ENCODE measurements at regions not wholly inside any gene's neighbourhood (a gene's known extent, or its start where the extent isn't known, plus 50 kb on each side); places are given as distances from the start of the nearest gene placed in this dataset.

GRCh38 chr3:67104388-67104787, 106.3 kb downstream of the KBTBD8 start:
- Histone ChIP-seq H3K27ac (ENCODE audit: low read length) (no peak overlapping the region), H4K20me1 (ENCODE audit: insufficient read depth, low read length) (no peaks in the 10 kb centered on the region), H3K79me2 (ENCODE audit: low read length) (no peaks in the 10 kb centered on the region), H3K9ac (ENCODE audit: low read length) (no peak overlapping the region), H3K4me1 (ENCODE audit: low read length) (no peaks in the 10 kb centered on the region), H2AFZ (ENCODE audit: low read length) (no peak overlapping the region), H3K4me2 (ENCODE audit: low read depth, low read length) (no peak overlapping the region), H3K9me3 (replicated peaks; ENCODE audit: insufficient read depth, low read length) (no peaks in the 10 kb centered on the region), H3K27me3 (replicated peaks; ENCODE audit: insufficient read depth, low read length) (no peaks in the 10 kb centered on the region), H3K9me2 (replicated peaks; ENCODE audit: insufficient read depth, low read length) (no peaks in the 10 kb centered on the region), H3K36me3 (replicated peaks; ENCODE audit: insufficient read depth, low read length) (no peaks in the 10 kb centered on the region), H3K4me3 (ENCODE audit: low read length) (no peak overlapping the region), H3F3A (ENCODE audit: insufficient read depth, low read length) (no peaks in the 10 kb centered on the region)
- TF ChIP-seq EZH2phosphoT487 (IDR thresholded peaks at IDR 0.05; ENCODE audit: low read length) (no peak), EZH2 (optimal IDR thresholded peaks at IDR 0.05; ENCODE audit: low read depth, low read length) (no peak)
- DNase-seq = no peak

GRCh38 chr3:67106874-67107273, 108.8 kb downstream of the KBTBD8 start:
- Histone ChIP-seq H3K36me3 (replicated peaks; ENCODE audit: insufficient read depth, low read length) (no peaks in the 10 kb centered on the region), H3K79me2 (ENCODE audit: low read length) (no peaks in the 10 kb centered on the region), H4K20me1 (ENCODE audit: insufficient read depth, low read length) (no peaks in the 10 kb centered on the region), H2AFZ (ENCODE audit: low read length) (no peak overlapping the region), H3F3A (ENCODE audit: insufficient read depth, low read length) (no peaks in the 10 kb centered on the region), H3K27me3 (replicated peaks; ENCODE audit: insufficient read depth, low read length) (no peaks in the 10 kb centered on the region), H3K9me2 (replicated peaks; ENCODE audit: insufficient read depth, low read length) (no peaks in the 10 kb centered on the region), H3K4me3 (ENCODE audit: low read length) (no peak overlapping the region), H3K27ac (ENCODE audit: low read length) (no peak overlapping the region), H3K9ac (ENCODE audit: low read length) (no peak overlapping the region), H3K9me3 (replicated peaks; ENCODE audit: insufficient read depth, low read length) (no peaks in the 10 kb centered on the region), H3K4me1 (ENCODE audit: low read length) (no peaks in the 10 kb centered on the region), H3K4me2 (ENCODE audit: low read depth, low read length) (no peak overlapping the region)
- TF ChIP-seq EZH2 (optimal IDR thresholded peaks at IDR 0.05; ENCODE audit: low read depth, low read length) (no peak), CTCF (IDR thresholded peaks at IDR 0.05; ENCODE audit: low read length) (no peak), EZH2phosphoT487 (IDR thresholded peaks at IDR 0.05; ENCODE audit: low read length) (no peak)
- no peak for DNase-seq

GRCh38 chr3:67109651-67110204, 111.6 kb downstream of the KBTBD8 start:
- H3K9me3 ChIP-seq (replicated peaks; ENCODE audit: insufficient read depth, low read length) = no peaks in the 10 kb centered on the region
- H3K4me3 ChIP-seq (ENCODE audit: low read length) = no peak overlapping the region
- peak; percentile 68 for TF ChIP-seq CTCF (IDR thresholded peaks at IDR 0.05; ENCODE audit: low read length)
- TF ChIP-seq EZH2phosphoT487 (IDR thresholded peaks at IDR 0.05; ENCODE audit: low read length) = no peak
- H3K27me3 ChIP-seq (replicated peaks; ENCODE audit: insufficient read depth, low read length) = no peaks in the 10 kb centered on the region
- H3K9ac ChIP-seq (ENCODE audit: low read length) = no peak overlapping the region
- H3K9me2 ChIP-seq (replicated peaks; ENCODE audit: insufficient read depth, low read length) = no peaks in the 10 kb centered on the region
- no peak overlapping the region for H2AFZ ChIP-seq (ENCODE audit: low read length)
- DNase-seq = peak; percentile 38
- H3K36me3 ChIP-seq (replicated peaks; ENCODE audit: insufficient read depth, low read length) = no peaks in the 10 kb centered on the region
- H4K20me1 ChIP-seq (ENCODE audit: insufficient read depth, low read length) = no peaks in the 10 kb centered on the region
- H3K79me2 ChIP-seq (ENCODE audit: low read length) = no peaks in the 10 kb centered on the region
- H3K27ac ChIP-seq (ENCODE audit: low read length) = no peak overlapping the region
- no peak overlapping the region for H3K4me2 ChIP-seq (ENCODE audit: low read depth, low read length)
- no peaks in the 10 kb centered on the region for H3K4me1 ChIP-seq (ENCODE audit: low read length)
- no peaks in the 10 kb centered on the region for H3F3A ChIP-seq (ENCODE audit: insufficient read depth, low read length)

DNA sequence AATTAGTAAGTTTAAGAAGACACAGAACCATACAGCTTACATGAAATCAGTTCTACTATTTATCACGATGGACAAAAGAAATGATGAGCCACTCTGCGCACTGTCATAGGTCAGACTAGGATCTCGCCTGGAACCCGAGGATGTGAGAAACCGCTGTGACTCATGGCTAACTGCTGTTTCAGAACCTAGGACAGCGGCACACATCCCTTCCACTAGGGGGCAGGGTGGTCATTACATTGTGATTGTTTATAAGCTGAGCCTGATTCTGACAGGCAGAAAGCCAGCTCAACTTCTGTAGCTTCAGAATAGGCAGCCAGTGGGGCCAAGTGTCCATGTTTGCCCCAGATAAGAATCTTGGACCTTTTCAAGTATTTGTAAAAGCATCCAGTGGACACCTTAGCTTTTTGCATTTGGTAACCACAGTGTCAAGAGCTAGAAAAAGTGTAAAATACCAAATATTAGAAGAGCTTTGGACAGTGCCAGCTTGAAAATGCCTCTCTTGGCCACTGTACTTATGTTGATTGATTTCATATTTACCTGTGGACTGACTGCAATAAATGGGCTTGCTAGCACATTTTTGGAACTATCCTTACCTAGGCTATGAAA, 115.8 kb downstream of the KBTBD8 start:
- no peaks in the 10 kb centered on the region for H3K36me3 ChIP-seq (replicated peaks; ENCODE audit: insufficient read depth, low read length)
- no peaks in the 10 kb centered on the region for H3K9me2 ChIP-seq (replicated peaks; ENCODE audit: insufficient read depth, low read length)
- no peaks in the 10 kb centered on the region for H3K27me3 ChIP-seq (replicated peaks; ENCODE audit: insufficient read depth, low read length)
- H3K27ac ChIP-seq (ENCODE audit: low read length) = no peak overlapping the region
- no peaks in the 10 kb centered on the region for H3K9me3 ChIP-seq (replicated peaks; ENCODE audit: insufficient read depth, low read length)
- H3K79me2 ChIP-seq (ENCODE audit: low read length) = no peaks in the 10 kb centered on the region
- no peaks in the 10 kb centered on the region for H3F3A ChIP-seq (ENCODE audit: insufficient read depth, low read length)
- H3K9ac ChIP-seq (ENCODE audit: low read length) = no peak overlapping the region
- H3K4me1 ChIP-seq (ENCODE audit: low read length) = no peaks in the 10 kb centered on the region
- H3K4me3 ChIP-seq (ENCODE audit: low read length) = no peak overlapping the region
- DNase-seq = peak; percentile 83
- no peaks in the 10 kb centered on the region for H4K20me1 ChIP-seq (ENCODE audit: insufficient read depth, low read length)
- TF ChIP-seq CTCF (IDR thresholded peaks at IDR 0.05; ENCODE audit: low read length) (peak; percentile 97), EZH2phosphoT487 (IDR thresholded peaks at IDR 0.05; ENCODE audit: low read length) (no peak), EZH2 (optimal IDR thresholded peaks at IDR 0.05; ENCODE audit: low read depth, low read length) (no peak)
- no peak overlapping the region for H2AFZ ChIP-seq (ENCODE audit: low read length)
- H3K4me2 ChIP-seq (ENCODE audit: low read depth, low read length) = no peak overlapping the region

Data from MM.1S (cell line).